Lower leg skin (tissue), 3 donors: ENCODE measurements at regions not wholly inside any gene's neighbourhood (a gene's known extent, or its start where the extent isn't known, plus 50 kb on each side); places are given as distances from the start of the nearest gene placed in this dataset.

ENCODE experiments used
- CTCF ChIP-seq, 3 donors: fragments of 450-650 bp; IDR thresholded peaks; one replicate each; pipeline ENCODE4 v1.5.1; 2016; ENCODE audit warnings: antibody characterized with exemption in 3 of 3, mild to moderate bottlenecking in 3 of 3, moderate library complexity in 2 of 3
- POLR2A ChIP-seq, 2 donors: fragments of 450-650 bp; IDR thresholded peaks; one replicate each; pipeline ENCODE4 v1.6.1; 2016 to 2017; ENCODE audit warnings: antibody characterized with exemption in 2 of 2, mild to moderate bottlenecking in 1 of 2, moderate library complexity in 1 of 2

- TF ChIP-seq CTCF (IDR thresholded peaks at IDR 0.05) (no peak), POLR2A (IDR thresholded peaks at IDR 0.05) (no peak)
Observed at GRCh38 chr6:98470821-98471220, 363.6 kb upstream of the POU3F2 start.
